ENCODE measurements at regions not wholly inside any gene's neighbourhood (a gene's known extent, or its start where the extent isn't known, plus 50 kb on each side); places are given as distances from the start of the nearest gene placed in this dataset.

- Histone ChIP-seq H3K36me3 (replicated peaks; ENCODE audit: insufficient read depth, low read length) (no peaks in the 10 kb centered on the region), H3K4me2 (ENCODE audit: low read depth, low read length) (no peak overlapping the region), H3K4me3 (ENCODE audit: low read length) (no peak overlapping the region), H3K9ac (ENCODE audit: low read length) (no peak overlapping the region), H3K4me1 (ENCODE audit: low read length) (no peaks in the 10 kb centered on the region), H4K20me1 (ENCODE audit: insufficient read depth, low read length) (no peaks in the 10 kb centered on the region), H3K79me2 (ENCODE audit: low read length) (no peaks in the 10 kb centered on the region), H3K27me3 (replicated peaks; ENCODE audit: insufficient read depth, low read length) (no peaks in the 10 kb centered on the region), H3K9me3 (replicated peaks; ENCODE audit: insufficient read depth, low read length) (no peaks in the 10 kb centered on the region), H3K9me2 (replicated peaks; ENCODE audit: insufficient read depth, low read length) (no peaks in the 10 kb centered on the region), H3F3A (ENCODE audit: insufficient read depth, low read length) (no peaks in the 10 kb centered on the region), H3K27ac (ENCODE audit: low read length) (no peak overlapping the region), H2AFZ (ENCODE audit: low read length) (no peak overlapping the region)
- no peak for TF ChIP-seq EZH2phosphoT487 (IDR thresholded peaks at IDR 0.05; ENCODE audit: low read length)
- no peak for TF ChIP-seq CTCF (IDR thresholded peaks at IDR 0.05; ENCODE audit: low read length)
- TF ChIP-seq EZH2 (optimal IDR thresholded peaks at IDR 0.05; ENCODE audit: low read depth, low read length), result no peak
- no peak for DNase-seq
Observed at GRCh38 chr2:180505203-180505602, 475.2 kb upstream of the UBE2E3 start.

GRCh38 chr2:180497621-180498152 lies 482.7 kb upstream of the UBE2E3 start:
- Histone ChIP-seq H3K4me2 (ENCODE audit: low read depth, low read length) (no peak overlapping the region), H3K27ac (ENCODE audit: low read length) (no peak overlapping the region), H4K20me1 (ENCODE audit: insufficient read depth, low read length) (no peaks in the 10 kb centered on the region), H3K4me1 (ENCODE audit: low read length) (no peaks in the 10 kb centered on the region), H3K27me3 (replicated peaks; ENCODE audit: insufficient read depth, low read length) (no peaks in the 10 kb centered on the region), H3K9ac (ENCODE audit: low read length) (no peak overlapping the region), H3F3A (ENCODE audit: insufficient read depth, low read length) (no peaks in the 10 kb centered on the region), H3K79me2 (ENCODE audit: low read length) (no peaks in the 10 kb centered on the region), H3K9me3 (replicated peaks; ENCODE audit: insufficient read depth, low read length) (no peaks in the 10 kb centered on the region), H2AFZ (ENCODE audit: low read length) (no peak overlapping the region), H3K4me3 (ENCODE audit: low read length) (no peak overlapping the region), H3K36me3 (replicated peaks; ENCODE audit: insufficient read depth, low read length) (no peaks in the 10 kb centered on the region), H3K9me2 (replicated peaks; ENCODE audit: insufficient read depth, low read length) (no peaks in the 10 kb centered on the region)
- DNase-seq, result no peak
- TF ChIP-seq CTCF (IDR thresholded peaks at IDR 0.05; ENCODE audit: low read length) (no peak), EZH2 (optimal IDR thresholded peaks at IDR 0.05; ENCODE audit: low read depth, low read length) (no peak), EZH2phosphoT487 (IDR thresholded peaks at IDR 0.05; ENCODE audit: low read length) (no peak)

GRCh38 chr2:180495606-180496005 lies 484.8 kb upstream of the UBE2E3 start:
- Histone ChIP-seq H3K4me1 (ENCODE audit: low read length) (no peaks in the 10 kb centered on the region), H3K9ac (ENCODE audit: low read length) (no peak overlapping the region), H3K9me3 (replicated peaks; ENCODE audit: insufficient read depth, low read length) (no peaks in the 10 kb centered on the region), H3K36me3 (replicated peaks; ENCODE audit: insufficient read depth, low read length) (no peaks in the 10 kb centered on the region), H3K9me2 (replicated peaks; ENCODE audit: insufficient read depth, low read length) (no peaks in the 10 kb centered on the region), H2AFZ (ENCODE audit: low read length) (no peak overlapping the region), H3K79me2 (ENCODE audit: low read length) (no peaks in the 10 kb centered on the region), H4K20me1 (ENCODE audit: insufficient read depth, low read length) (no peaks in the 10 kb centered on the region), H3K27ac (ENCODE audit: low read length) (no peak overlapping the region), H3K27me3 (replicated peaks; ENCODE audit: insufficient read depth, low read length) (no peaks in the 10 kb centered on the region), H3K4me3 (ENCODE audit: low read length) (no peak overlapping the region), H3F3A (ENCODE audit: insufficient read depth, low read length) (no peaks in the 10 kb centered on the region), H3K4me2 (ENCODE audit: low read depth, low read length) (no peak overlapping the region)
- no peak for TF ChIP-seq EZH2 (optimal IDR thresholded peaks at IDR 0.05; ENCODE audit: low read depth, low read length)
- TF ChIP-seq CTCF (IDR thresholded peaks at IDR 0.05; ENCODE audit: low read length), result no peak
- TF ChIP-seq EZH2phosphoT487 (IDR thresholded peaks at IDR 0.05; ENCODE audit: low read length), result no peak
- DNase-seq, result no peak
